DOHH2 (cell line): ENCODE measurements at regions not wholly inside any gene's neighbourhood (a gene's known extent, or its start where the extent isn't known, plus 50 kb on each side); places are given as distances from the start of the nearest gene placed in this dataset.

Source experiments
- CTCF ChIP-seq: fragments of 200-600 bp; sonication (generic); IDR thresholded peaks from one replicate; pipeline ENCODE4 v1.5.1; 2014; ENCODE audit warnings: antibody characterized with exemption, mild to moderate bottlenecking, low read depth, low read length; ENCODE audit not compliant: poor library complexity, severe bottlenecking
- EZH2phosphoT487 ChIP-seq: fragments of 200-600 bp; sonication (generic); IDR thresholded peaks from 2 replicates; pipeline ENCODE4 v1.6.1; 2017; ENCODE audit warnings: borderline replicate concordance, mild to moderate bottlenecking, antibody characterized with exemption, low read length, moderate library complexity, mixed read lengths

GRCh38 chr20:11697646-11698045 is 220.0 kb upstream of the BTBD3 start:
- TF ChIP-seq CTCF = no peak
- no peak for TF ChIP-seq EZH2phosphoT487
